Parathyroid adenoma (tissue), 2 donors: ENCODE measurements at regions not wholly inside any gene's neighbourhood (a gene's known extent, or its start where the extent isn't known, plus 50 kb on each side); places are given as distances from the start of the nearest gene placed in this dataset.

Experiments
- H2AFZ ChIP-seq: fragments of 300-600 bp; sonication (generic); one replicate; pipeline ENCODE4 v1.7.0; 2017; ENCODE audit warnings: antibody characterized with exemption, mild to moderate bottlenecking
- H3K27ac ChIP-seq: fragments of 300-600 bp; sonication (generic); one replicate; pipeline ENCODE4 v1.7.0; 2017
- H3K27me3 ChIP-seq: fragments of 300-600 bp; sonication (generic); one replicate; pipeline ENCODE4 v1.7.0; 2017; ENCODE audit warnings: low read length; ENCODE audit not compliant: control insufficient read depth, insufficient read depth
- H3K36me3 ChIP-seq: fragments of 300-600 bp; sonication (generic); one replicate; pipeline ENCODE4 v1.7.0; 2017; ENCODE audit warnings: low read length; ENCODE audit not compliant: control insufficient read depth, insufficient read depth
- H3K4me1 ChIP-seq: fragments of 300-600 bp; sonication (generic); one replicate; pipeline ENCODE4 v1.7.0; 2017; ENCODE audit warnings: control low read depth
- H3K4me2 ChIP-seq: fragments of 300-600 bp; sonication (generic); one replicate; pipeline ENCODE4 v1.7.0; 2017; ENCODE audit warnings: low read length
- H3K4me3 ChIP-seq: fragments of 300-600 bp; sonication (generic); one replicate; pipeline ENCODE4 v1.7.0; 2017; ENCODE audit warnings: low read depth, low read length
- H3K79me2 ChIP-seq: fragments of 300-600 bp; sonication (generic); one replicate; pipeline ENCODE4 v1.7.0; 2017; ENCODE audit warnings: control low read depth
- H3K9ac ChIP-seq: fragments of 300-600 bp; sonication (generic); one replicate; pipeline ENCODE4 v1.7.0; 2017; ENCODE audit warnings: mild to moderate bottlenecking
- H3K9me3 ChIP-seq: fragments of 300-600 bp; sonication (generic); one replicate; pipeline ENCODE4 v1.7.0; 2017; ENCODE audit warnings: low read length; ENCODE audit not compliant: control insufficient read depth
- CTCF ChIP-seq: fragments of 300-600 bp; sonication (generic); IDR thresholded peaks from one replicate; pipeline ENCODE4 v1.7.0; 2017; ENCODE audit warnings: antibody characterized with exemption, mild to moderate bottlenecking
- donor health status: primary hyperparathyroidism.

- H2AFZ ChIP-seq, result no peak overlapping the region
- H3K4me2 ChIP-seq, result no peak overlapping the region
- no peaks in the 10 kb centered on the region for H3K36me3 ChIP-seq
- no peak overlapping the region for H3K9ac ChIP-seq
- TF ChIP-seq CTCF, result no peak
- H3K4me3 ChIP-seq, result no peak overlapping the region
- H3K4me1 ChIP-seq, result no peaks in the 10 kb centered on the region
- peaks cover 3% of the 10 kb centered on the region for H3K27me3 ChIP-seq
- no peaks in the 10 kb centered on the region for H3K9me3 ChIP-seq
- H3K27ac ChIP-seq, result no peak overlapping the region
- H3K79me2 ChIP-seq, result no peaks in the 10 kb centered on the region
Observed at GRCh38 chr15:94793641-94794040, 562.3 kb downstream of the MCTP2 start.

- Histone ChIP-seq H3K9me3 (no peaks in the 10 kb centered on the region), H3K27ac (no peak overlapping the region), H3K4me2 (no peak overlapping the region), H3K4me1 (no peaks in the 10 kb centered on the region), H3K36me3 (no peaks in the 10 kb centered on the region), H3K9ac (no peak overlapping the region), H3K4me3 (no peak overlapping the region), H3K27me3 (no peaks in the 10 kb centered on the region), H2AFZ (no peak overlapping the region), H3K79me2 (no peaks in the 10 kb centered on the region)
- no peak for TF ChIP-seq CTCF
Observed at GRCh38 chr15:94804613-94805012, 573.3 kb downstream of the MCTP2 start.

- no peak overlapping the region for H3K4me2 ChIP-seq
- no peak overlapping the region for H3K9ac ChIP-seq
- no peaks in the 10 kb centered on the region for H3K27me3 ChIP-seq
- no peaks in the 10 kb centered on the region for H3K36me3 ChIP-seq
- H3K9me3 ChIP-seq, result no peaks in the 10 kb centered on the region
- H3K4me1 ChIP-seq, result no peaks in the 10 kb centered on the region
- no peak for TF ChIP-seq CTCF
- no peak overlapping the region for H3K27ac ChIP-seq
- no peaks in the 10 kb centered on the region for H3K79me2 ChIP-seq
- H2AFZ ChIP-seq, result no peak overlapping the region
- no peak overlapping the region for H3K4me3 ChIP-seq
Observed at GRCh38 chr15:94815110-94815731, 583.9 kb downstream of the MCTP2 start.

GRCh38 chr15:94815914-94816313 lies 584.6 kb downstream of the MCTP2 start:
- Histone ChIP-seq H3K4me2 (no peak overlapping the region), H3K4me1 (no peaks in the 10 kb centered on the region), H2AFZ (no peak overlapping the region), H3K9ac (no peak overlapping the region), H3K36me3 (no peaks in the 10 kb centered on the region), H3K27ac (no peak overlapping the region), H3K4me3 (no peak overlapping the region), H3K79me2 (no peaks in the 10 kb centered on the region), H3K9me3 (no peaks in the 10 kb centered on the region), H3K27me3 (no peaks in the 10 kb centered on the region)
- TF ChIP-seq CTCF, result no peak
